GM12872 (cell line): ENCODE measurements at regions not wholly inside any gene's neighbourhood (a gene's known extent, or its start where the extent isn't known, plus 50 kb on each side); places are given as distances from the start of the nearest gene placed in this dataset.

Experiments
- CTCF ChIP-seq: IDR thresholded peaks from 3 replicates; pipeline ENCODE4 v1.5.1; 2011; ENCODE audit warnings: low read depth, mild to moderate bottlenecking, low read length, moderate library complexity; ENCODE audit not compliant: insufficient read depth

- TF ChIP-seq CTCF: no peak
These were observed 110.1 kb downstream of the NPTX2 start for GRCh38 chr7:98727146-98727709.

DNA sequence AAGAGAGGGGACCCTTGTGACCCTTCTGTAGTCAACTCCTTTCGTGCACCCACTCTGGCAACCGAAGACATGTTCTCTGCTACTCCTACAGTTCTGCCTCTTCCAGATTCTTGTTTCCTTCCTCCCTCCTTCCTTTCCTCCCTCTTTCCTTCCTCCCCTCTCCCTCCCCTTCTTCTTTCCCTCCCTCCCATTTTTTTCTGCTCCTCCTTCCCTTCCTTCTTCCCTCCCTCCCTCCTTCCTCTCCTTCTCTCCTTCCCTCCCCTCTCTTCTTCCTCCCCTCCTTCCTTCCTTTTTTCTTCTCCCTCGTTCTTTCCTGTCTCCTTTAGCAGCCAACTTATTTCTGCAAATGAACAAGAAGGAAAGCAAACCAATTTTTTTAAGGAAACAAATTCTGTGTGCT is 111.5 kb downstream of the NPTX2 start:
- no peak for TF ChIP-seq CTCF

- no peak for TF ChIP-seq CTCF
These were observed 112.0 kb downstream of the NPTX2 start for GRCh38 chr7:98729121-98729520.

DNA sequence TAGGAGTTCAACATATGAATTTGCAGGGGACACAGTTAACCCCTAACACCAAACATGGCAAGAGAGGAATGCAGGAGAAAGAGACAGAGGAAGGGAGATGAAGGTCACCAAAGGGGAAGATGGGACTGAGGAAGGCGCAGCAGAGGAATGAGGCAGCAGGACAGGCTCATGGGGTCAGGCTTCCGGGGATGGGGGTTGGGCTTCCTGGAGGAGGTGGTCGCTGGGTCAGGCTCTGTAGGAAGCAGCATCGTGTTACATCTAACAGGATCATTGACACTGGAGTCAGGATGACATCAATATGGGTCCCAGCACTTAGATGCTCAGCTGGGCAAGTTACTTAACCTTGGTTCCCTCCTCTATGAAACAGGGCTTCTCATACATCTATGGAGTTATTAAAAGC is 113.2 kb downstream of the NPTX2 start:
- TF ChIP-seq CTCF: no peak

DNA sequence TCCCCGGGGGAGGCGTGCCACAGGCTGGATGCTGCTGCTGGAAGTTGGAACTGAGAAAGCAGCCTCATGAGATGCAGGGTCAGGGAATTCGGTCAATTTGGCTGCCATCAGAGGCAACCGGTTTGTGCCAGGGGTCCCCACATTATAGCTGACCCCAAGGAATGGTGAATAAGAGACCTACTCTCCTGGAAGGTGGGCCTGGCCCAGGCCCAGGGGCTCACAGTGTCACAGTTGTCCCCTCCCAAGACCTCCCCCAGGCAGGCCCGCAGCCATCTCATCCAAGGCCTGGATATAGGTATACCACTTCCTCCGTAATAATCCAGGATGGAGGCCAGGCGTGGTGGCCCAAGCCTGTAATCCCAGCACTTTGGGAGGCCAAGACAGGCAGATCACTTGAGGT is 114.6 kb downstream of the NPTX2 start:
- TF ChIP-seq CTCF: no peak

DNA sequence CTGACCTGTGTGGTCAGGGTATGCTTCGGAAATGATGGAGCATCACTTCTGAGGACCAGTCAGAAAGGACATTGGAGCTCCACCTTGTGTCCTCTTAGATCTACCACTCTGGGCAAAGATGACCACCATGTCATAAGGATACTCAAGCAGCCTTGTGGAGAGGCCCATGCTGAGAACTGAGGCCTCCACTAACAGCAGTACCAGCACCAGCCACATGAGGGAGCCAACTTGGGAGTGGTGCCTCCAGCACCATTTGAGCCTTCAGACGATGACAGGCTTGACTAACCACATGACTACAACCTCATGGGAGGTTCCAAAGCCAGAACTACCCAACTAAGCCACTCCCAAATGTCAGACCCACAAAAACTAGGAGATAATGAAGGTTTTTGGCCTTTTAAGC is 116.0 kb downstream of the NPTX2 start:
- peak; percentile 87 for TF ChIP-seq CTCF

DNA sequence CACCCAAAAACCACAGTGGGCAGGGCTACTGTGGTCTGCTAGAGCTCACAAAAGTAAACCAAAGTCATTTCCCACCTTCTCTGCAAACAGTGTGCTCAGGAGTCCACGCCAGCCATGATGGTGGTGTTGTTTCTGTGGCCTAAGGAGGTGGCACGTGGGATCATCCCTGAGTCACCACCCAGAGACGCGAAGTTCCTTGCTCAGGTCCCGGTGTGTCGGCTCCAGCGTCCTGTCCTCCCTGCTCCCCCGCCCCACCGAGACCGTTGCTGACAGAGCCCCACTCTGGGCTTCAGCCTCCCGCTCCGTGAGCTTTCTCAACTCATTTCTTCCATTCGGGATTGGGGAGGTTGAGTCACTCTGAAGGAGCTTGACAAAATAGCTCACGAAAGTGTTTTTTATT is 118.7 kb downstream of the NPTX2 start:
- no peak for TF ChIP-seq CTCF
